Astrocyte (in vitro differentiated cells and primary cell): ENCODE measurements at regions not wholly inside any gene's neighbourhood (a gene's known extent, or its start where the extent isn't known, plus 50 kb on each side); places are given as distances from the start of the nearest gene placed in this dataset.

Source experiments
- DNase-seq: peaks from one replicate; pipeline ENCODE4 v3.0.0-alpha.2; 2010; ENCODE audit warnings: low read depth
- FAIRE-seq: peaks from 2 replicates; lab custom pipeline; 2011; peaks lifted over from hg19 to GRCh38; lab: Jason Lieb, UNC
- H2AFZ ChIP-seq: 2 replicates; pipeline ENCODE4 v1.6.0; 2012; ENCODE audit warnings: low read depth, low read length, inconsistent platforms
- H3K27ac ChIP-seq: 2 replicates; pipeline ENCODE4 v1.5.1; 2011; ENCODE audit warnings: low read depth, low read length, inconsistent platforms
- H3K27me3 ChIP-seq: 2 replicates; pipeline ENCODE4 v1.6.0; 2011; ENCODE audit warnings: low read length, inconsistent platforms; ENCODE audit not compliant: insufficient read depth
- H3K36me3 ChIP-seq: 2 replicates; pipeline ENCODE4 v1.5.1; 2011; ENCODE audit warnings: low read length, inconsistent platforms; ENCODE audit not compliant: insufficient read depth
- H3K4me1 ChIP-seq: 2 replicates; pipeline ENCODE4 v1.5.1; 2011; ENCODE audit warnings: low read length, inconsistent platforms; ENCODE audit not compliant: insufficient read depth
- H3K4me2 ChIP-seq: 2 replicates; pipeline ENCODE4 v1.6.0; 2012; ENCODE audit warnings: low read length, inconsistent platforms
- H3K4me3 ChIP-seq: 2 replicates; pipeline ENCODE4 v1.5.1; 2011; ENCODE audit warnings: low read depth, mild to moderate bottlenecking, low read length, inconsistent platforms; ENCODE audit not compliant: insufficient read depth
- H3K79me2 ChIP-seq: 2 replicates; pipeline ENCODE4 v1.6.0; 2012; ENCODE audit warnings: mild to moderate bottlenecking, low read length, inconsistent platforms; ENCODE audit not compliant: insufficient read depth
- H3K9ac ChIP-seq: 2 replicates; pipeline ENCODE4 v1.6.0; 2012; ENCODE audit warnings: mild to moderate bottlenecking, low read length, inconsistent platforms
- H3K9me3 ChIP-seq: 2 replicates; pipeline ENCODE4 v1.5.1; 2012; ENCODE audit warnings: low read depth, mild to moderate bottlenecking, low read length, inconsistent platforms; ENCODE audit not compliant: insufficient read depth
- H4K20me1 ChIP-seq: 2 replicates; pipeline ENCODE4 v1.6.0; 2012; ENCODE audit warnings: low read length, inconsistent platforms; ENCODE audit not compliant: insufficient read depth
- H3K27ac Mint-ChIP-seq: one replicate; pipeline ENCODE4 v1.8.0; 2021; ENCODE audit warnings: mild to moderate bottlenecking, mixed read lengths; ENCODE audit not compliant: unreplicated experiment
- H3K27me3 Mint-ChIP-seq: one replicate; pipeline ENCODE4 v1.8.0; 2021; ENCODE audit warnings: low read depth, mixed read lengths; ENCODE audit not compliant: unreplicated experiment
- H3K36me3 Mint-ChIP-seq: one replicate; pipeline ENCODE4 v1.8.0; 2021; ENCODE audit warnings: low read depth, mixed read lengths; ENCODE audit not compliant: unreplicated experiment
- H3K4me1 Mint-ChIP-seq: one replicate; pipeline ENCODE4 v1.8.0; 2021; ENCODE audit warnings: low read depth, mixed read lengths; ENCODE audit not compliant: unreplicated experiment
- H3K4me3 Mint-ChIP-seq: one replicate; pipeline ENCODE4 v1.8.0; 2021; ENCODE audit warnings: mild to moderate bottlenecking, moderate library complexity, mixed read lengths; ENCODE audit not compliant: unreplicated experiment
- H3K9me3 Mint-ChIP-seq: one replicate; pipeline ENCODE4 v1.8.0; 2021; ENCODE audit warnings: mild to moderate bottlenecking, mixed read lengths; ENCODE audit not compliant: unreplicated experiment
- CTCF ChIP-seq: IDR thresholded peaks from 2 replicates; pipeline ENCODE4 v1.5.1; 2011; ENCODE audit warnings: low read depth, mild to moderate bottlenecking, inconsistent platforms, low read length, moderate library complexity; ENCODE audit not compliant: insufficient read depth
- EZH2 ChIP-seq: IDR thresholded peaks from 2 replicates; pipeline ENCODE4 v1.6.1; 2012; ENCODE audit warnings: mild to moderate bottlenecking, low read length, inconsistent platforms; ENCODE audit not compliant: insufficient read depth

GRCh38 chr5:31079668-31080067, 113.8 kb upstream of the CDH6 start:
- Mint-ChIP-seq H3K4me3 (no peak overlapping the region), H3K4me1 (no peaks in the 10 kb centered on the region), H3K27ac (no peak overlapping the region), H3K36me3 (no peaks in the 10 kb centered on the region), H3K27me3 (peaks cover under 1% of the 10 kb centered on the region), H3K9me3 (peaks cover 7% of the 10 kb centered on the region)
- FAIRE-seq = no peak
- Histone ChIP-seq H4K20me1 (no peaks in the 10 kb centered on the region), H3K4me3 (no peak overlapping the region), H3K79me2 (no peaks in the 10 kb centered on the region), H3K9me3 (no peaks in the 10 kb centered on the region), H3K27me3 (no peaks in the 10 kb centered on the region), H3K4me1 (no peaks in the 10 kb centered on the region), H3K9ac (no peak overlapping the region), H3K4me2 (no peak overlapping the region), H2AFZ (no peak overlapping the region), H3K36me3 (no peaks in the 10 kb centered on the region), H3K27ac (no peak overlapping the region)
- DNase-seq = no peak
- TF ChIP-seq CTCF (no peak), EZH2 (no peak)

GRCh38 chr5:31078956-31079355, 114.5 kb upstream of the CDH6 start:
- no peak for FAIRE-seq
- no peak overlapping the region for H2AFZ ChIP-seq

More at GRCh38 chr5:31078956-31079355, 114.5 kb upstream of the CDH6 start:
- Mint-ChIP-seq H3K27me3 (no peaks in the 10 kb centered on the region), H3K9me3 (peaks cover 9% of the 10 kb centered on the region), H3K4me3 (no peak overlapping the region), H3K4me1 (no peaks in the 10 kb centered on the region), H3K27ac (no peak overlapping the region), H3K36me3 (no peaks in the 10 kb centered on the region)
- Histone ChIP-seq H3K9me3 (no peaks in the 10 kb centered on the region), H3K79me2 (no peaks in the 10 kb centered on the region), H3K27ac (no peak overlapping the region), H3K4me2 (no peak overlapping the region), H4K20me1 (no peaks in the 10 kb centered on the region), H3K4me1 (no peaks in the 10 kb centered on the region), H3K4me3 (no peak overlapping the region), H3K27me3 (no peaks in the 10 kb centered on the region), H3K9ac (no peak overlapping the region), H3K36me3 (no peaks in the 10 kb centered on the region)
- DNase-seq = no peak
- TF ChIP-seq CTCF (no peak), EZH2 (no peak)
